B cell (primary cell): ENCODE measurements at regions not wholly inside any gene's neighbourhood (a gene's known extent, or its start where the extent isn't known, plus 50 kb on each side); places are given as distances from the start of the nearest gene placed in this dataset.

Experiments used
- EZH2 ChIP-seq: IDR thresholded peaks from 2 replicates; pipeline ENCODE4 v1.6.1; 2012; ENCODE audit warnings: borderline replicate concordance, low read depth, mild to moderate bottlenecking, moderate library complexity, low read length; ENCODE audit not compliant: insufficient read depth, poor library complexity, severe bottlenecking
- TF ChIP-seq, protein P1 (sequence below): fragments of 200-600 bp; IDR thresholded peaks from one replicate; pipeline ENCODE4 v1.8.0; 2022; ENCODE audit warnings: antibody characterized with exemption, mild to moderate bottlenecking

DNA sequence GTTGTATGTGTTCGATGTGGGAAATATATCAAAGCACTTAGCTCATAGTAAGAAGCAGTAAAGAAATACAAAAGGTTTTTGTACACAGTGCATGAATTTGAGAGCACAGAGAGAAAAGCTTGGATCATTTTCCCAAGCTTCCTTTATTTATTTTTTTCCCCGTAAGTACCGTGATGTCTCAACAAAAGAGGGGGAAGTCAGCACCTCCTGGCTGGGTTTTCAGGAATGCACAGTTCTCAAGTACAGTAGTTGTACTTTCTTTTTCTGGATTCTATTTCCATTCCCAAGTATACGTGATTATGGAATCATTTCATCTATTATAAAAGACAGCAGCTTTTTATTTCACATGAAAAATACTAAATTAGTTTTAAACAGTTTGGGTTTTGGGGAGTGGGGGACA is 171.5 kb upstream of the EDNRA start:
- TF ChIP-seq, protein P1, sequence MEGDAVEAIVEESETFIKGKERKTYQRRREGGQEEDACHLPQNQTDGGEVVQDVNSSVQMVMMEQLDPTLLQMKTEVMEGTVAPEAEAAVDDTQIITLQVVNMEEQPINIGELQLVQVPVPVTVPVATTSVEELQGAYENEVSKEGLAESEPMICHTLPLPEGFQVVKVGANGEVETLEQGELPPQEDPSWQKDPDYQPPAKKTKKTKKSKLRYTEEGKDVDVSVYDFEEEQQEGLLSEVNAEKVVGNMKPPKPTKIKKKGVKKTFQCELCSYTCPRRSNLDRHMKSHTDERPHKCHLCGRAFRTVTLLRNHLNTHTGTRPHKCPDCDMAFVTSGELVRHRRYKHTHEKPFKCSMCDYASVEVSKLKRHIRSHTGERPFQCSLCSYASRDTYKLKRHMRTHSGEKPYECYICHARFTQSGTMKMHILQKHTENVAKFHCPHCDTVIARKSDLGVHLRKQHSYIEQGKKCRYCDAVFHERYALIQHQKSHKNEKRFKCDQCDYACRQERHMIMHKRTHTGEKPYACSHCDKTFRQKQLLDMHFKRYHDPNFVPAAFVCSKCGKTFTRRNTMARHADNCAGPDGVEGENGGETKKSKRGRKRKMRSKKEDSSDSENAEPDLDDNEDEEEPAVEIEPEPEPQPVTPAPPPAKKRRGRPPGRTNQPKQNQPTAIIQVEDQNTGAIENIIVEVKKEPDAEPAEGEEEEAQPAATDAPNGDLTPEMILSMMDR, result no peak
- TF ChIP-seq EZH2, result no peak
